Kidney capillary endothelial cell (primary cell): ENCODE measurements at regions not wholly inside any gene's neighbourhood (a gene's known extent, or its start where the extent isn't known, plus 50 kb on each side); places are given as distances from the start of the nearest gene placed in this dataset.
"Not testable (repeated sequence)": the region's sequence is repeated elsewhere in the genome, so short reads cannot be mapped to it uniquely, and the experiment has no call there.

Experiments used
- DNase-seq: peaks from one replicate; pipeline ENCODE4 v3.0.0-alpha.2; 2018; ENCODE audit warnings: low spot score

DNA sequence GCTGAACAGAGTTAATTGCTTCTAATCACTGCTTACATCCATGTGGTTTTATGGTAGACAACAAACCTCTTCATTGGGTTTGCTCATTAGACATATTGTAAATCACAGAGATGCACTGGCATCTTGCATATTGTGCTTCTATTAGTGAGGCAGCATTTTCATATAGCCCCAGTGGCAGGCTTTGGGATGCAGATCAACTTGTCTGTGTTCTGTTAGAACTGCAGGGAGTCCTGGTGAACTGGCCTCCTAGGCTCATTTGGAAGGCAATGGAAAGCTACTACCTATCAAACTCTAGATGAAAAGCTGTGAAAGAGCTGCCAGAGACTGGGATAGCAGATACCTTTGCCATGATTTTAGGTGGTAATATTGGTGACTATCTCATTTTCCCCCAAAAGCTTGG is 108.8 kb downstream of the NAA11 start:
- DNase-seq: no peak

DNA sequence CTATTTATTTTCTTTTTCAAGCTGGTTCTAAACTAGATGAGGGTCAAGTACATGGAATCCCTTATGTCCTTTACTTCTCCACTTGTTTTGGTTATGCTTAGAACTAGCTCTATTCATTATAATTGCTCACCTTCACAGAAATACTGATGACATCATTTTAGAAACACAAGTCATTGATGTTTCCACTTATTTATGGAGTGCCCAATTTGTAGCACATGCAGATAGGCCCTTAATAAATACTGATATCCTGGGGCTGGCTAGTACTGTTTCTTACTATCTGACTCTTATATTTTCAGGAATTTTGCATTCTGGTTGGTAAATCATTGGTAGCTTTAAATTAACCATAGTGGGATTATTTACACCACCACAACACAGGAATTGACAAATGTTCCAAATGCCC is 112.2 kb downstream of the NAA11 start:
- DNase-seq: no peak

DNA sequence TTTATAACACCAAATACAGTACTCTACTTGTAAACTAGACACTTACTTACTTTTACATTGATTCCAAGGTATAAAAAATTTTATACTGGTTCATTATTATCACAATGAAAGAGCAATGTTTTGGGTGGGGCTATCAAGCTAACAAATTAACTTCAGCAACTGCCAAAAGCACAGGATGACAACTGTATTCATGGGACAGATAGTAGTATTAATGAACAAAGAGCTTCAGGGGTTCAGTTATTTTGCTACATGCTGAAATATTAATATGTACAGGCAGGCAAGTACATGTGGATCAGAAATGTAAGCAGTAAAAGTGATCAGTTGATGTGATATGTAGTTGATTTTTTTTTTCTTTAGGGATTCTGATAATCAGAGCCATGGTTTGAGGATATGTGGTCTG is 112.9 kb downstream of the NAA11 start:
- no peak for DNase-seq

DNA sequence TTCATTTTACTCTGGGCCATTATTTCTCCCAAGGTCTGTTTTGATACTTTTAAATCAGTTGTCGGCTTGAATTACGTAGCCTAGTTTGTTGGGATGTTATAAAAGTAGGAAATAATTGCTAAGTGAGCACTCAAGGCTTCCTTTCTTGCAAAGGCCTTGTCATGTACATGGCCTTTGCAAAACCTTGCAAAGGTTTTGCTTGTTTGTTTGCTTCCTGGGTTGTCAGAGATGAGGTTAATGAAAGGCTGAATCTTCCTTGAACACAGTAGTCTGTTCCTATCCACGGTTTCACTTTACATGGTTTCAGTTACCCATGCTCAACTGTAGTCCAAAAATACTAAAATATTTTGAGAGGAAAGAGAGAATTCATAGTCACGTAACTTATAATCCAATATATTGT is 113.5 kb downstream of the NAA11 start:
- DNase-seq: no peak

DNA sequence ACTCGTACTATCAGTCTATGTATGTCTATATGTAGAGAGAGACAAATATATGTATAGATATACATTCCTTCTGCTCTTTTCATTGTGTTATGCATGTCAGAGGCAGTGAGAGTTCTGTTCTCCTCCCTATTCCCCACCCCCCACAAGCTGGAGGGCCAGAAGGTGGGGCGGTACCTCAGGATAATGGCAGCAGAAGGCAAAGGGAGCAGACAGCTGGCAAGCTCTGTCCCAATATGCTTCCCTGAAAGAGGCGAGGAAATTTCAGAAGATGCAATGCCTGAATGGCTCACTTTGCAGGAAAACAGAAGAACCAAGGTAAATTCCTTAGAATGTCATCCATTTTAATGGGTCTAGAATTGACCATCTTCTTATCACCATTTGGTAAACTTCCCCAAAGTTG is 114.4 kb downstream of the NAA11 start:
- no peak for DNase-seq

DNA sequence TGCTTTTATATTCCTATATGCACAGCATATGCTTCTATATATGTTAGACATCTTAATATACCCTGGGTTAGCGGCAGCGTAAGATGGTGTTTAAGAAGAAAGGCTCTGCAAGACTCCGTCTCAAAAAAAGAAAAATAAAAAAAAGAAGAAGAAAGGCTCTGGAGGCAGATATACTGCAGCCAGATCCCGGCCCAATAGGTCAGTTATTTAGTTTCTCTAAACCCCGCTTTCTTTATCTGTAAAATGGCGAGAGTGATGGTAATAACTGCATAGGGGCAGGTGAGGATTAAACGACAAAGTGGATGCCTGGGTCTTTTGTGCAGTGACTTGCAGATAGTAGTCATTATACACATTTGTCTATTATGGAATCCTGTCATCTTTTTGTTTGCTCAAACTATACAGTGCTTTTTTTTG is 115.2 kb downstream of the NAA11 start:
- DNase-seq: no peak

DNA sequence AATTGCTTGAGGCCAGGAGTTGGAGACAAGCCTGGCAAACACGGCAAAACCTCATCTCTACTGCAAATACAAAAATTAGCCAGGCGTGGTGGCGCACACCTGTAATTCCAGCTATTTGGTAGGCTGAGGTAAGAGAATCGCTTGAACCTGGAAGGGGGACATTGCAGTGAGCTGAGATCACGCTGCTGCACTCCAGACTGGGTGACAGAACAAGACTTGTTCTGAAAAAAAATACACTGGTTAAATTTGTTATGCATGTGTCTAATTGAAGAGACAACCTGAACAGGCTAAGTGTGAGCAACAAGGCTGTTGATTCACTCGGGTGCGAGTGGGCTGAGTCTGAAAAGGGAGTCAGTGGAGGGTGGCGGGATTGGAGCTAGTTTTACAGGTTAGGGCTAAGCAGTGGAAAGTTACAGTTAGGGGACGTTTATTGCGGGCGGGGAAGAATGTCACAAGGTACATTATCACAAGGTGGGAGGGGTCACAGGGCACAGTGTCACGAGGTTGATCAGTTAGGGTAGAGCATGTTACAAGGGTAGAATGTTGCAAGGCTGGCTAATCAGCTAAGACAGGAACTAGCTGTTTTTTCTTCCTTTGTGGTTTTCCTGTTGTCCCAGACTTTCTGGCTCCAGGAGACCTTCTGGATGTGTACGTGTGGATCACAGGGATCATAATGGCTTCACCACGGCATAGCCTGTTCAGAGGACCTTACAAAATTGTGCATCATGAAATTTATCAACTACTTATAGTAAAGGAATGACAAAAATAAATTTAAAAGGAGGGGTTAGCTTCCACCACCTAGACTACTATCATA is 115.8 kb downstream of the NAA11 start:
- peak; percentile 46 for DNase-seq

DNA sequence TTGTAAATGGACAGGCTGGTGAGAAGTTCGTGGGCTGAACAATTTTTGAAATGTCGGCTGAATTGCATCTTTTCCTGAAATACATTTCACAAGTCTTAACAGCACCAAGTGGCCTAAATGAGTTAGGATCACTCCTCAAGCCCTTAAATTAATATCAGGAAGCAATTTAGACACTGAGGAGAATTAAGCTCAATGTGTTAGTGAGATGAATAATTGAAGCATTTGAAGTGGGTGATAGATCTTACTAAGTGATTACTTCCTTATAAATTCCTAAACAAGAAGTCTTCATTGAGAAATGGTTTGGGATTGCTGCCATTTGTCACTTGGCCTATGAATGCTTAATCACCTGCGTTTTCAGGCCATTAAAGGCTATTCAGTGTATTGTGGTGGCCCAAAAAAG is 116.8 kb downstream of the NAA11 start:
- DNase-seq: no peak

DNA sequence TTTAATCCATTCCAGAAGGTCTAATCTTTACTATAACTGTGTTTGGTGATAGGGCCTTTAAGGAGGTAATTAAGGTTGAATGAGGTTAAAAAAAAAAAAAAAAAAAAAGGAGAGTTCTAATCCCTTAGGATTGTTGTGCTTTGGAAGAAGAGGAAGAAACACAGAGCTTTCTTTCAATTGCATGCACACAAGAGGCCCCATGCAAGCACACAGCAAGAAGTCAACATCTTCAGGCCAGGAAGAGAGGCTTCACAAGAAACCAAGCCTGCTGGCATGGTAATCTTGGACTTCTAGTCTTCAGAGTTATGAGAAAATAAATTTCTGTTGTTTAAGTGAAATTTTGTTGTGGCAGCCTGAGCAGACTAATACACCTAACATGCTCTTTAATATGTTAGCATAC is 118.6 kb downstream of the NAA11 start:
- no peak for DNase-seq

DNA sequence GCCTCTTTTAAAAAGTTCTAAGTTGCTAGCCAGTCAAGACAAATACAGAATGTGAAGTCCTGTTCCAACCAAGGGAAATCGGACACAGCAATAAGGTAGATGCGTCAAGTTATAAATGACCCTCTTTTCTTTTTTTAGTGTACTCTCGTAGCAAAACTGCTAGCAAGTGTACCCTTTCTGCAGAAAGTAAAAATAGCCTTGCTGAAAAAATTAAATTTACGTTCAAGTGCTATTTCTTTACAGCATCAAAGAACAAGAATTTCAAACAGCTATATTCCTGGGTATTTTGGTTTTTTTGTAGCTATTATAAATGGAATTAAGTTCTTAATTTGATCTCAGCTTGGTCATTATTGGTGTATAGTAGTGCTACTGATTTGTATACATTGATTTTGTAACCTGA is 119.2 kb downstream of the NAA11 start:
- no peak for DNase-seq

DNA sequence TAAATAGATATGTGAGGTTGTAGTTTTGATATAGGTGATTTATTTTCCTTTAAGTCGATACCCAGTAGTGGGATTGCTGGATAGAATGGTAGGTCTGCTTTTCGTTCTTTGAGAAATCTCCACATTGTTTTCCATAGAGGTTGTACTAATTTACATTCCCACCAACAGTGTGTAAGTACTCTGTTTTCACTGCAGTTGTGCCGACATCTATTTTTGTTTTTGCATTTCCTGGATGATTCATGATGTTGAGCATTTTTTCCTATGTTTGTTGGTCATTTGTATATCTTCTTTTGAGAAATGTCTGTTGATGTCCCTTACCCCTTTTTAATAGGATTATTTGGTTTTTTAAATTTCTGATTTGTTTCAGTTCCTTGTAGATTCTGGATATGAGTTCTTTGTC is 120.7 kb downstream of the NAA11 start:
- peak; percentile 30 for DNase-seq

DNA sequence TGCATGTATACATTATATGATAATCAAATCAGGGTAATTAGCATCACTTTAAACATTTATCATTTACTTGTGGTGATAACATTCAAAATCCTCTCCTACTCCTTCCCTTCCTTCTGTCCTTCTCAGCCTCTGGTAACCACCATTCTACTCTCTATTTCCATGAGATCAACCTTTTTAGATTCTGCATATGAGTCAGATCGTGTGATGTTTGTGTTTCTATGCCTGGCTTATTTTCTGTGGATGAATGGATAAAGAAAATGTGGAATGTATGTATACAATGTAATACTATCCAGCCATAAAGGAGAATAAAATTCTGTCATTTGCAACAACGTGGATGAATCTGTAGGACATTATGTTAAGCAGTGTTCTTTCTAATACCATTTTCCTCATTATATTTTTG is 123.9 kb downstream of the NAA11 start:
- no peak for DNase-seq

DNA sequence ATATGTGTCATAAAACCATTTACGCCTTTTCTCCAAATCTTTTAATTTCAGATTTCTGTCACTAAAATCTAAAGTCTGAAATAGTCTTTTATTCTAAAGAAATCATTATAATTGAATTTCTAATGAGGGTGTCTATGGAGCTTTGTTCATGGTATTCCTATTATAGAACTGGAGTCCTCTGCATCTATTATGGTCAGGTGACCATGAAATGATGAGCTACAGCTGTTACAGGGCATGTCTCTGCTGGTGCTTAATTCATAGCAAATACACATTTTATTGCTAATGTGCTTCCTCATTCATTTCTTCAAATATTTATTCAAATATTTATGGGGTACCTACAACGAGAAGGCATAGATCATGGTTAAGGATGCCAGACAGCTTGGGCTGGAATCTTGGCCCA is 126.1 kb downstream of the NAA11 start:
- DNase-seq: no peak

DNA sequence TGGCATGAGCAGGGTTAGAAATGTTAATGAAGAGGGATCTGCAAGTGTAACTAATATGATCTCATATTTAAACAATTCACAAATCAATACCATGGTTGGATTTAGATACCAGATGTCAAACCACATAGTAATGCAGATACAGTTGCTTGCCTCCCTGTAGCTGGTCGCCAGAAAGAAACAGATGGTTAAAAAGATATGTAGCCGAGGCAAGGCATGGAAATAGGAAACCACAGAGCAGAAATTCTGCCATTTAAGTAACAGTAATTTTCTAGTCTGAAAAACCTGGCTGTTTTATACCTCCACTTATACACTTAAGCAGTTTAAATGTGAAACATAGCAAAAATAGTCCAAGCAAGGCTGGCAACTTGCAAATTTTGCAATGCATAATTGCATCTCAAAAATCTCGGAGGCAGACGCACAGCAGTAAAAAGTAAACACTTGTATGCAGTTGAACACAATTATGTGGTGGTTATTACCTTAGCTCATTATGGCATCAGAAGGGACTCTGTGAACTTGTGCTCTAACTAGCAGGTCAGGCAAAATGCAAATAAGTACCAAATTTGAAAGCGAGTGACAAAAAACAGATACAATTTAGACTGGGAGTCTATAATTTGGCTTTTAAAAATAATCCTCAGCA is 126.8 kb downstream of the NAA11 start:
- DNase-seq: no peak

DNA sequence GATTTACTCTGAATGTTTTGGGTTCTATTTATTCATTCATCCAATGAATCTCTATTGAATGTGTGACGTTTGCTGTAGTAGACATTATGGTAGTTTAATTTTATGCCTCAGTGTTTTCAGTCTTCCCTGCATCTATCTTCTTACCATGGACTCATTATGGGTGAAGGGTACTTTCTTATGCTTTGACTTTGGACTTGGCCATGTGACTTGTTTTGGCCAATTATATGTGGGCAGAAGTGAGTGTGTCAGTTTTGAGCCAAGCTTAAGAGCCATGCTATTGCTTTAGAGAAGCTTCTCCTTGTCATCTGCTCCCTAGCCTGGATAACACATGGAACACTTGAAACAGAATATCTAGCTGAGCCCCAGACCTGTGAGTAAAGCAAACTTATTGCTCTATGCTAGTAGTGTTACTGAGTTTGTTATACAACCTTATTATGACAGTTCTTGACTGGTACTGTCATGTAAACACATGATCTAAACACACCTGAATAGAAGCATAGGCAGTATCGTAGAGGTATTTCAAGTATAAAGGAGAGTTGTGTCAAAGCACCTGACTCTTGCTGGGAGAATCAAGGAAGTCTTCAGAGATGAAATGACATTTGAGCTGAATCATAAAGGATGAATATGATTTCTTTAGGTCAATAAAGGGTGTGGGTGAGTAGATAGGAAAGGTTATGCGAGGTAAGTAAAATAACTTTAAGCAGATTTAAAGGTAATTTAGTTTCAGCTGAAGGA is 128.4 kb downstream of the NAA11 start:
- no peak for DNase-seq

DNA sequence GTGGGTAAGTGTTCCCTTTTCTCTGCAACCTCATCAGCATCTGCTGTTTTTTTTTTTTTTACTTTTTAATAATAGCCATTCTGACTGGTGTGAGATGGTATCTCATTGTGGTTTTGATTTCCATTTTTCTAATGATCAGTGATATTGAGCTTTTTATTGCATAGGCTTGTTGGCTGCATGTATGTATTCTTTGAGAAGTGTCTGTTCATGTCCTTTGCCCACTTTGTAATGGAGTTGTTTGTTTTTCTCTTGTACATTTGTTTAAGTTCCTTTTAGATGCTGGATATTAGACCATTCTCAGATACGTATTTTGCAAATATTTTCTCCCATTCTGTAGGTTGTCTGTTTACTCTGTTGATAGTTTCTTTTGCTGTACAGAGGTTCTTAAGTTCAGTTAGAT is 134.6 kb downstream of the NAA11 start:
- not testable (repeated sequence) for DNase-seq

DNA sequence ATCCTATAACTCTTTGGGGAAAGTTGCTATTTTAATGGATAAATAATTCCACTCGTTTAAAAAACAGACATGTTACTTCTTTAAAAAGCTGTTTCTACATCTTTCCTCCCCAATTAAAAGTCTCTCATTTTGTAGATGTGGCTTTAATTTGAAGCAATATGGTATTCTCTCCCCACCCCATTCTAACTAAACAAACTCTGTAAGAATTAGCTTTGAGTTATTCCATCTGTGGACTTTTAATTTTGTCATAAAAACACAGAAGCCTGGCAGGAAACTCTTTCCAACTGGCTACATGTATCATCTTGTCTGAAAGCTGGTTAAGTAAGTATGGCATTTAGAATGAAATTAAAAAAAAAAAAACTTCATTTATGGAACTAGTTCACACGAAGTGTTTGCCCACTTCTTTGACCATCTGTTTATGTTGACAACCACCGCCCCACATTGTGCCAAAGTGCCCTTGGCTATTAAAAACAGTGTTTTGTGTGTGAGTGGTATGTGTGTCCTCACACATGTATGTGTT is 140.3 kb downstream of the NAA11 start:
- no peak for DNase-seq

DNA sequence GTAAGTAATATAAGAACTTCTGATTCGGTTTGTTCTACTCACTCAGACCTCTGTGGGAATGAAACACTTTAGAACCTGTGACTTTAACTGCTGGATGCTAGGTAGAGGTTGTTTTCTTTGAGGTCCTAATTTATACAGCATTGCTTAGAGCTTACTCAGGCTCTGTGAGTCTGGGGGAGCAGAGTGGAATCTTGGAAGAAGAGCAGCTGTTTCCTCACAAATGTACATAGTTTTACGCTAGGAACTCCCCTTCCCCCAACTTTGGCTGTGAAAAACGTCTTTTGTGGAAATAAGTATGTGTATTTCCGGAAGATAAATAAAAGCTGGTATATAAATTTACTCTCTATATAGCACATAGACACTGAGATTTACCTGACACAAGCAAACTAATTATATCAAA is 141.4 kb downstream of the NAA11 start:
- no peak for DNase-seq

DNA sequence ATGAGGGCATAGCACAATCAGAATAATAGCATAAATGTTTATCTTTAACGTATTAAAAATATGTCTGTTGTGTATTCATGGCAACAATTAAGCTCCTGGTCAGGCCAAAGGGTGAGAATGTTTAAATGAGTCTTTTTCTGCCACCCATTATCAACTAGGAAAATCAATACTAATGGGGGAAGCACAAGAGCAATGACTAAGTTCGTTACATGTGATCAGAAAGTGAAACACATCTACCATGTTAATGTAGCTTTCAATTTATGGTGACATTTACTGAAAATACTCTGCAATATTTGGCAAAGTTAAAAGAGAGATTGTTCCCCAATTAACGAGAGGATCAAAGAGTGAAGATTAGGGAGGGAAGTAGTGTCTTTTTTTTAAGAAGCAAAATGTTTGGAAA is 143.7 kb downstream of the NAA11 start:
- DNase-seq: no peak

DNA sequence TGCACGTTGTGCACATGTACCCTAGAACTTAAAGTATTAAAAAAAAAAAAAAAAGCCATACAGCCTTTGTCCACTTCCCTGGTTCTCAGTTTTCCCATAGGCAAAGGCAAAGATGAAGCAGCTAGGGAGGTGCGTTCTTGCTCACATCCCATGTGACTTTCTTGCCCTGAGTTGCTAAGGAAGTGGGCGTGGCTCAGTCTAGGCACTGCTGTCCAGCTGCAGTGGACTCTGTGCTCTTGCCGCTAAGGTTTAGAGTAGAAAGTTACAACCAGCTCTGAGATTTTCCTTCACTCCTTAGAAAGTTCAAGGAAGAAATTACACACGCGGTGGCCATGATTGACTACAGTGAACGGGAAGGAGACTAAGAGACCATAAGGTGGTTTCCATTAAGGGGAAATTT is 144.7 kb downstream of the NAA11 start:
- no peak for DNase-seq

DNA sequence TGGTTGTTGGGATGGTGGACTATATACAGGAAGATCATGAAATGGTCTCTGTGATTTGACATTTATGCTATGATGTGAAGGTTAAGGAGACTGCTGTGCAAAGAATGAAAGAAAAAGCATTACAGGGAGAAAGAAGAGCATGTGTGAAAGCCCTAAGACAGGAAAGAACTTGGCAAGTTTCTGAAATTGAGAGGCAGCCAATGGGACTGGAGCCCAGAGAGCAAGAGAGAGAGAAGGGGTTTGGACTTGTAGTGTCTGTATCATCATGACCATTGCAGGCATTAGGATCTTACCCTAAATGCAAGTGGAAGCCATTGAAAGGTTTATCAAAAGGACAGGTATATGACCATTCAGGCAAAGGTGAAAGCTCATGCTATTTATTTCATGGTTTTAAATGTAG is 147.1 kb downstream of the NAA11 start:
- no peak for DNase-seq

DNA sequence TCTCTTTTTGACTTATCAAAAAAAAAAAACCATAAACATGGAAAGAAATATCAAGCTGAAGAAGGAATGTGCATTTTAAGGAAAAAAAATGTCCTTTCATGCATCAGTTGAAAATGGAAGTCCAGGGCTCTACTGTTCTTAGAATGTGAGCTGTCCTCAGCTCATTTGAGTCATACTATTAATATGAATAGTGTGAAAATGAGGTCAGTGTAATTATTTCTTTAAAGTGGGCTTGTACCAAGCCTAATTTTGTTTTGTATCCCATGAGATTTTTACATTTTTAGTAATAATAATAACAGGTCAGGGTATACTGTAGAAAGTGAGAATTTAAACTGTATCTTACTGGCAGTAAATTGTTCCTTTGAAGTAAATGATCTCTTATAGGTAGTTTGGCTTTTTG is 148.5 kb downstream of the NAA11 start:
- no peak for DNase-seq

DNA sequence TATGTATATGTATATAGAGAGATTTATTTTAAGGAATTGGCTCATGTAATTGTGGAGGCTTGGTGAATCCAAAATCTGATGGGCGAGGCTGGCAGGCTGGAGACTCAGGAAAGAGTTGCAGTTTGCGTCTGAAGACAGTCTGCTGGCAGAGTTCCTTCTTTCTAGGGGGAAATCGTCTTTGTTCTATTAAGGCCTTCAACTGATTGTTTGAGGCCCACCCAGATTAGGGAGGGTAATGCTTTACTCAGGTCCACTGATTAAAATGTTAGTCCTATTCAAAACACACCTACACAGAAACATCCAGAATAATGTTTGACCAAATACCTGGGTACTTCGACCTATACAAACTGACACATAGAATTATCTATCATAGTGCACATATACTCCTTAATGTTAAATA is 149.5 kb downstream of the NAA11 start:
- DNase-seq: no peak
